ENCODE measurements at regions not wholly inside any gene's neighbourhood (a gene's known extent, or its start where the extent isn't known, plus 50 kb on each side); places are given as distances from the start of the nearest gene placed in this dataset.

DNA sequence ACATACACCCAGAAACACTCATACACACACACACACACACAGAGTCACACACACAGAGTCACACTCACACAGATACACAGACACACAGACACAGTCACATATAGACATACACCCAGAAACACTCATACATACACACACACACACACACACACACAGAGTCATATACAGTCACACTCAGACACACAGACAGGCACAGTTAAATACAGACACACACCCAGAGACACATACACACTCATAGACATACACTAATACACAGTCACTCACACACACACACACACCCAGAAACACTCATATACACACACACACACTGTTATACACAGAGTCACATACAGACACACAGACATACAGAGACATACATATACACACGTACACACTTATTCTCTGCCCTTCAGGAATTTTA is 250.9 kb downstream of the QKI start:
- H3K9ac ChIP-seq (ENCODE audit: low read depth in 1 of 2, low read length in 2 of 2): no peak overlapping the region
- H3K27ac ChIP-seq (ENCODE audit: low read depth, low read length): no peak overlapping the region
- H3K9me3 ChIP-seq (ENCODE audit: control insufficient read depth in 1 of 2, low read length in 2 of 2): peaks cover 6 to 7% of the 10 kb centered on the region in 2 donors
- no peaks in the 10 kb centered on the region for H3K4me1 ChIP-seq (ENCODE audit: control insufficient read depth in 1 of 2, insufficient read depth in 2 of 2, low read length in 2 of 2)
- no peaks in the 10 kb centered on the region for H3K36me3 ChIP-seq (ENCODE audit: control insufficient read depth in 1 of 2, insufficient read depth in 2 of 2, low read length in 2 of 2)
- H3K27me3 ChIP-seq (ENCODE audit: control insufficient read depth in 1 of 2, insufficient read depth in 2 of 2, low read length in 2 of 2): no peaks in the 10 kb centered on the region
- no peak overlapping the region for H3K4me3 ChIP-seq (ENCODE audit: low read depth in 1 of 2, low read length in 2 of 2)

DNA sequence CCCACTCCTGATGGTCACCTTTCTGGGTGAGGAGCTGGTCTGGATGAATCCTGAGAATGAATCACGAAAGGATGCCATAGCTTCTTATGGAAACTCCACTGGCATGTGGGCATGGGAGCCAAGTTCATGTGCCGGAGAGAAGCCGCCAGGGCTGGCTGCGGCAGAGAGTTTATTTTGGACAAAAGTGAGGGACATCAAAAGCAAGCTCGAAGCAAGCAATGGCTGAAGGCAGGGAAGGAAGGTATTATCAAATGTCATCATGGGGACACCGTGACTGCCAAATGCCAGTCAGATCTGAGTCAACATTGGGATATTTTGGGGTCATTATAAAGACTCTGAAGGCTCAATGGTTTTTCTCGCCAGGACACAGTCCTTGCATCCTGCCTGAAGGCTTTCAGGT is 249.1 kb downstream of the QKI start:
- Histone ChIP-seq H3K9me3 (ENCODE audit: control insufficient read depth in 1 of 2, low read length in 2 of 2) (peaks cover 6 to 7% of the 10 kb centered on the region in 2 donors), H3K9ac (ENCODE audit: low read depth in 1 of 2, low read length in 2 of 2) (no peak overlapping the region), H3K27me3 (ENCODE audit: control insufficient read depth in 1 of 2, insufficient read depth in 2 of 2, low read length in 2 of 2) (no peaks in the 10 kb centered on the region), H3K4me3 (ENCODE audit: low read depth in 1 of 2, low read length in 2 of 2) (no peak overlapping the region), H3K27ac (ENCODE audit: low read depth, low read length) (no peak overlapping the region), H3K4me1 (ENCODE audit: control insufficient read depth in 1 of 2, insufficient read depth in 2 of 2, low read length in 2 of 2) (no peaks in the 10 kb centered on the region), H3K36me3 (ENCODE audit: control insufficient read depth in 1 of 2, insufficient read depth in 2 of 2, low read length in 2 of 2) (no peaks in the 10 kb centered on the region)

DNA sequence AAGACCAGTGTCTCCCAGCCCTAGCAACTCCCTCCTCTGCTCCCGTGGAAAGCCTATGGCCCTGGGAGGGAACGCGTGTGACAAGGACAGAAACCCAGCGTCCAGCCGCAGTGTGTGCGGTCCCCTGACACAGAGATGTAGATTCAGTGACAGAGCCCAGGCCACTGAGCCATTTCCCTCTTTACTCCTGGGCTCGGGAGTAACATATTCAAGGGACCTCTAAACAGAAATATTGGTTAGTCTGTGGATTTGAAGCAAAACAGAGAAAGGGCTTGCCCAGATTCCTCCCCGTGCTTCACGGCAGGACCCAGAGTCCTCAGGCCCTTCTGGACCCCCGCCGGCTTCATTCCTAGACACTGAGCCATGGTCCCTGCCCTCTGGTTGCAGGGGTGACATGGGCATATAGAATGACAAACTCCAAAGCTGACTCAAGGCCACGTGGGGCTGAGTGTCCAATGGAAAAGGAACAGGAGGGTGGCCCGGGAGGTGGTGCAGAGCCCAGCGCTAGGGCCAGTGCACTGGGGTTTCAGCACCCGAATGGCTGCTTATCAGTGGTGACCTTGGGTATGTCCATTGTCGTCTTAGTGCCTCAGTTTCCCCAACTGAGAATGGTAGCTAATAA is 248.2 kb downstream of the QKI start:
- H3K27me3 ChIP-seq (ENCODE audit: control insufficient read depth in 1 of 2, insufficient read depth in 2 of 2, low read length in 2 of 2): no peaks in the 10 kb centered on the region
- H3K27ac ChIP-seq (ENCODE audit: low read depth, low read length): no peak overlapping the region
- H3K9ac ChIP-seq (ENCODE audit: low read depth in 1 of 2, low read length in 2 of 2): no peak overlapping the region
- no peaks in the 10 kb centered on the region for H3K36me3 ChIP-seq (ENCODE audit: control insufficient read depth in 1 of 2, insufficient read depth in 2 of 2, low read length in 2 of 2)
- no peak overlapping the region for H3K4me3 ChIP-seq (ENCODE audit: low read depth in 1 of 2, low read length in 2 of 2)
- H3K4me1 ChIP-seq (ENCODE audit: control insufficient read depth in 1 of 2, insufficient read depth in 2 of 2, low read length in 2 of 2): no peaks in the 10 kb centered on the region
- peaks cover 6 to 7% of the 10 kb centered on the region in 2 donors for H3K9me3 ChIP-seq (ENCODE audit: control insufficient read depth in 1 of 2, low read length in 2 of 2)

DNA sequence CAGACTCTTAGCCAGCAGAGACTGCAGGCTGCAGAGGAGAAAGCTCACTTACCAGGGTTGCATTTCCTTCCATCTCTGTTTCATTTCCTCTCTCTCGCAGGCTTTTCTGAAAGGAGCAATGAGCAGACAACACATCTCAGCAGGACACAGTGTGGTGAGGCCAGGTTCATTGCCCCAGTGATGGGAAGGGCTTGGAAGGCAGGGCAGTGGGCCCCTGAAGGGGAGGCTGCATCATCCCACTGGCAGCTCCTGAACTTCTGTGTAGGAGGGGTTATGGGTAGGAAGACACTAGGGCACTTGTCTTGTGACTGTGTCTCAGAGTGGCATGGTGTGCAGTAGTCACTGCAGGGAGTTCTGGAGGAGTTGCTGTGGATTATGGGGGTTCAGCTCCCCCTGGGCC is 246.8 kb downstream of the QKI start:
- Histone ChIP-seq H3K9me3 (ENCODE audit: control insufficient read depth in 1 of 2, low read length in 2 of 2) (peaks cover 0 to 3% of the 10 kb centered on the region in 2 donors), H3K4me1 (ENCODE audit: control insufficient read depth in 1 of 2, insufficient read depth in 2 of 2, low read length in 2 of 2) (no peaks in the 10 kb centered on the region), H3K27me3 (ENCODE audit: control insufficient read depth in 1 of 2, insufficient read depth in 2 of 2, low read length in 2 of 2) (no peaks in the 10 kb centered on the region), H3K4me3 (ENCODE audit: low read depth in 1 of 2, low read length in 2 of 2) (no peak overlapping the region), H3K36me3 (ENCODE audit: control insufficient read depth in 1 of 2, insufficient read depth in 2 of 2, low read length in 2 of 2) (no peaks in the 10 kb centered on the region), H3K27ac (ENCODE audit: low read depth, low read length) (no peak overlapping the region), H3K9ac (ENCODE audit: low read depth in 1 of 2, low read length in 2 of 2) (no peak overlapping the region)

DNA sequence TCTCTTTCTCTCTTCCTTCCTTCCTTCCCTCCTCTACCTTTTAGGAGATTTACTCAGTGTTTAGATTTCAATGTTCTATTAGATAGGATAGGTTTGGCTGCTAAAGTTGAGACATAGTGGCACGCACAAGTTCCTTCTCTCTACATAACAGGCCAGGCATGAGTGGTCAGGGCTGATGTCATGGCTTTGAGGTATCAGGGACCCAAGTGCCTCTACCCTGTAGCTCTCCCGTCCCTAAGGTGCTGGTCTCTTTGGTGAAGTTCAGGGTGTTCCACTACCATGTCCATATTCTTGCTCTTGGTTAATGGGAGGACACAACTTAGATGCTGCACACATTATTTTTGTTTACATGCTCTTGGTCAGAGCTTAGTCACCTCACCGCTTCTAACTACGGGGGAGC is 245.3 kb downstream of the QKI start:
- Histone ChIP-seq H3K27me3 (ENCODE audit: control insufficient read depth in 1 of 2, insufficient read depth in 2 of 2, low read length in 2 of 2) (no peaks in the 10 kb centered on the region), H3K4me1 (ENCODE audit: control insufficient read depth in 1 of 2, insufficient read depth in 2 of 2, low read length in 2 of 2) (no peaks in the 10 kb centered on the region), H3K27ac (ENCODE audit: low read depth, low read length) (no peak overlapping the region), H3K36me3 (ENCODE audit: control insufficient read depth in 1 of 2, insufficient read depth in 2 of 2, low read length in 2 of 2) (no peaks in the 10 kb centered on the region), H3K4me3 (ENCODE audit: low read depth in 1 of 2, low read length in 2 of 2) (no peak overlapping the region), H3K9me3 (ENCODE audit: control insufficient read depth in 1 of 2, low read length in 2 of 2) (peaks cover 0 to 8% of the 10 kb centered on the region in 2 donors), H3K9ac (ENCODE audit: low read depth in 1 of 2, low read length in 2 of 2) (no peak overlapping the region)

DNA sequence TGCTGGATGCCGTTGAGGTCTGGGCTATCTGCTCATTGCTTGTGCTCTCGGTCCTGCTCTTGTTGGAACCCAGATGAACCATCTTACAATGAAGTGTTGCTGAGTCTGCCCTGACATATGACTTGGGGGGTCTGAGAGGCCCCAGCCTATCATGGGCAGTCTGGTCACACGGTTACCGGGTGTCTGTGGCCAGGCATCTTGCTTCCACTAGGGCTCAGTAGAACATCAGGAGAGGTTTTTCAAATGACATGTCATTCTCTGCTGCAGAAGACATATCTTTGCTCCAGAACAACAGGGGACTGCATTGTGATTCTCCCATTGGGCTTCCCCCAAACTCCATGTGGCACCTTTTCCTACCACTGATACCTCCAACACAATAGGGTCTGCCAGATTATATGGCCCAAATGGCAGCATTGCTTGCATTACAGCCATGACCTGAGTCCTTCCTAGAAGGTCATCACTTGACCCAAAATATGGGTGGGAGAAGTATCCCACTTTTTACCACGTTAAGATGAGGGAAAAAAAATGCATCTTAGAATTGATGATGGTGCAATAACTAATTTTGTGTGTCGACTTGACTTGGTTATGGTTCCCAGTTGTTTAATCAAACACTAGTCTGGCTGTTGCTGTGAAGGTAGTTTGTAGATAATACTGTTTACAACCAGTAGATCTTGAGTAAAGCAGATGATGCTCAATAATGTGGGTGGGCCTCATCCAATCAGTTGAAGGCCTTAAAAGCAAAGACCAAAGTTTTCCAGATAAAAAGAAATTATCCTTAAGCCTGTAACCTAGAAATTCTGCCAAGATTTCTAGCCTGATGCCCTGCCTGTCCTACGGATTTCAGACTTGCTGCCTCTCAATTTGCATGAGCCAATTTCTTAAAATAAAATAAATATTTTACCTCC is 241.0 kb downstream of the QKI start:
- no peaks in the 10 kb centered on the region for H3K4me1 ChIP-seq (ENCODE audit: control insufficient read depth in 1 of 2, insufficient read depth in 2 of 2, low read length in 2 of 2)
- no peak overlapping the region for H3K9ac ChIP-seq (ENCODE audit: low read depth in 1 of 2, low read length in 2 of 2)
- H3K36me3 ChIP-seq (ENCODE audit: control insufficient read depth in 1 of 2, insufficient read depth in 2 of 2, low read length in 2 of 2): no peaks in the 10 kb centered on the region
- H3K27me3 ChIP-seq (ENCODE audit: control insufficient read depth in 1 of 2, insufficient read depth in 2 of 2, low read length in 2 of 2): no peaks in the 10 kb centered on the region
- H3K9me3 ChIP-seq (ENCODE audit: control insufficient read depth in 1 of 2, low read length in 2 of 2): peaks cover 0 to 5% of the 10 kb centered on the region in 2 donors
- H3K27ac ChIP-seq (ENCODE audit: low read depth, low read length): no peak overlapping the region
- H3K4me3 ChIP-seq (ENCODE audit: low read depth in 1 of 2, low read length in 2 of 2): no peak overlapping the region

DNA sequence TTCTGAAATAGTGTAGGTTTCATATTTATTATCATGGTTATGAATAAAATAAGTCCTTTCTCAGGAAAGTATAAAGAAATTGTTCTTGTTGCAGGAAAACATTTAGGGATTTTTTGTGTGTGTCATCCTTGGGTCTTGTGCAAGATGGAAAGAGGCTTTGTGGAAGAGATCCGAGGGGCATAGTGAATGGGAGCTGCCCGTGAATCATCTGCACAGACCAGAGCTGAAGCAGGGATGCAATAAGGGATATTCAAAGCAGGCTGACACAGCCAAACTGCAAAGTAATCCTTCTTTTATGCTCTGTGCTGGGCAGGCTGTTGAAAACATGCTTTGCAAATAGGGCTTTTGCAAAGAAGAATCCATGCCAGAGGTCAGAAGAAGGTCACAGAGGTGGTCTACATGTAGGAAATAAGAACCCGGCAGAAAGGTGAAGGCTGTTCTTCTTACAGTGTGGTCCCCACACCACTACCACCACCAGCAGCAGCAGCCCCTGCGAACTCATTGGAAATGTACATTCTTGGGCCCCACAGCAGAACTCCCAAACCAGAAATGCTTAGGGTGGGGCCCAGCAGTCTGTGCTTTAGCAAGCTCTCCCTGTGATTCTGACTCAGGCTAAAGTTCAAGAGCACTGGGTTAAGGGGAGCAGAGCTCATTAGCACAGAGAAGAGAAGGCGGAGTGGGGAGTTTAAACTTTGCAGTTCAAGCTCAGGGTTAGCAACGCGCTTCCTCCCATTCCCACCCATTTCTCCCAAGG is 237.6 kb downstream of the QKI start:
- Histone ChIP-seq H3K27ac (ENCODE audit: low read depth, low read length) (no peak overlapping the region), H3K9ac (ENCODE audit: low read depth in 1 of 2, low read length in 2 of 2) (no peak overlapping the region), H3K27me3 (ENCODE audit: control insufficient read depth in 1 of 2, insufficient read depth in 2 of 2, low read length in 2 of 2) (no peaks in the 10 kb centered on the region), H3K4me3 (ENCODE audit: low read depth in 1 of 2, low read length in 2 of 2) (no peak overlapping the region), H3K36me3 (ENCODE audit: control insufficient read depth in 1 of 2, insufficient read depth in 2 of 2, low read length in 2 of 2) (no peaks in the 10 kb centered on the region), H3K9me3 (ENCODE audit: control insufficient read depth in 1 of 2, low read length in 2 of 2) (peaks cover 0 to 8% of the 10 kb centered on the region in 2 donors), H3K4me1 (ENCODE audit: control insufficient read depth in 1 of 2, insufficient read depth in 2 of 2, low read length in 2 of 2) (no peaks in the 10 kb centered on the region)

DNA sequence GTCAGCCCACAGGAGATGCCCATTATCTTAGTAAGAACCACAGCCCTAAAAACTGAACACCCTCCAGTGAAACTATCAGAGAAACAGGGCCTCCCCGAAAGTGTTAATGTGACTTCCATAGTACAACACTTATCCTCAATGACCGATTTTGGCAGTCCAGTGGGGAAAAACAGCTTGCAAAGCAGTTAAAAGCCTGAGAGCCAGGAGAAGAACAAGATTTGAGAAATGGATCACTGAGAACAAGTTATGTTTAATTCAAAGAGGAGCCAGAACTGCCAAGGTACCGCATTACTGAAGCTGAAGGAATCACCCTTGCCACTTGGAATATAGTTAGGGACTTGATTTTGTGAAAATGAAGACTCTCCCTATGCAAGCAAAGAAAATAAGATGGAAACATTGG is 236.9 kb downstream of the QKI start:
- H3K9me3 ChIP-seq (ENCODE audit: control insufficient read depth in 1 of 2, low read length in 2 of 2): peaks cover 0 to 8% of the 10 kb centered on the region in 2 donors
- no peak overlapping the region for H3K27ac ChIP-seq (ENCODE audit: low read depth, low read length)
- H3K9ac ChIP-seq (ENCODE audit: low read depth in 1 of 2, low read length in 2 of 2): no peak overlapping the region
- no peaks in the 10 kb centered on the region for H3K4me1 ChIP-seq (ENCODE audit: control insufficient read depth in 1 of 2, insufficient read depth in 2 of 2, low read length in 2 of 2)
- no peaks in the 10 kb centered on the region for H3K36me3 ChIP-seq (ENCODE audit: control insufficient read depth in 1 of 2, insufficient read depth in 2 of 2, low read length in 2 of 2)
- H3K27me3 ChIP-seq (ENCODE audit: control insufficient read depth in 1 of 2, insufficient read depth in 2 of 2, low read length in 2 of 2): no peaks in the 10 kb centered on the region
- no peak overlapping the region for H3K4me3 ChIP-seq (ENCODE audit: low read depth in 1 of 2, low read length in 2 of 2)

DNA sequence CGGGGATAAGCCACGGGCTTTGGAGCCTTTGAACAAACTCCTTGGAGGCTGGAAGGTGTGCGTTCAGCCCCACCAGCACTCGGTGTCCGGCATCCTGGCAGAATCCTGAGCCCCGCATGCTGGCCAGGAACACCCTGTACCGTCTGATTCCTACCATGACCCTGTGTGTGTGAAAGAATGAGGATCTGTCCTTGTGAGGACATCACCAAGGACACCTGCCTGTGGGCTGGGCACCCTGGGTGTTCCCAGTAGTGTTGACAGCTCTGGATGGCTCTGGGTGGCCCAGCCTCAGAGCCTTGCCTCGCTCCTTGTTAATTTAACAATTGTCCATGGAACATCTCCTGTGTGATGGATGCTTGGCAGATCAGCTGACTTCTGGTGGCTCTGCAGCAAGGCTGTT is 234.3 kb downstream of the QKI start:
- Histone ChIP-seq H3K27me3 (ENCODE audit: control insufficient read depth in 1 of 2, insufficient read depth in 2 of 2, low read length in 2 of 2) (no peaks in the 10 kb centered on the region), H3K9me3 (ENCODE audit: control insufficient read depth in 1 of 2, low read length in 2 of 2) (peaks cover 0 to 4% of the 10 kb centered on the region in 2 donors), H3K9ac (ENCODE audit: low read depth in 1 of 2, low read length in 2 of 2) (no peak overlapping the region), H3K4me3 (ENCODE audit: low read depth in 1 of 2, low read length in 2 of 2) (no peak overlapping the region), H3K4me1 (ENCODE audit: control insufficient read depth in 1 of 2, insufficient read depth in 2 of 2, low read length in 2 of 2) (no peaks in the 10 kb centered on the region), H3K36me3 (ENCODE audit: control insufficient read depth in 1 of 2, insufficient read depth in 2 of 2, low read length in 2 of 2) (no peaks in the 10 kb centered on the region), H3K27ac (ENCODE audit: low read depth, low read length) (no peak overlapping the region)

DNA sequence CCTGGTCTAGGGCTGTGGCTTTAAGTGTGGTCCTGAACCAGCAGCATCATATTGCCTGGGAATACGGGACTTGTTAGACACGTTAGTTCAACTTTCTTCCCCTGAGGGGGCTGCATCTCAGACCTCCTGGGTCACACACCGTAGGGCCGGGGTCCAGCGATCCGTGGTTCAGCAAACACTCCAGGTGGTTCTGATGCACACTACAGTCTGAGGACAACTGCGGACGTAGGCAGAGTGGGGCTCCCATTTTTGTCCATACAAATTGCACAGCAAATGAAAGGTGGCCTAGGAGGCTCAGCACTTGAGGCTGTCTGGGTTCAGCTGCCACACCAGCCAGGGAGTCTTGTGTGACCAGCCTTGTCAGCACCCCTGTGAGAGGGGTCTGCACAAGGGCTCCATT is 233.1 kb downstream of the QKI start:
- peaks cover 0 to 4% of the 10 kb centered on the region in 2 donors for H3K9me3 ChIP-seq (ENCODE audit: control insufficient read depth in 1 of 2, low read length in 2 of 2)
- no peaks in the 10 kb centered on the region for H3K27me3 ChIP-seq (ENCODE audit: control insufficient read depth in 1 of 2, insufficient read depth in 2 of 2, low read length in 2 of 2)
- H3K9ac ChIP-seq (ENCODE audit: low read depth in 1 of 2, low read length in 2 of 2): no peak overlapping the region
- H3K27ac ChIP-seq (ENCODE audit: low read depth, low read length): no peak overlapping the region
- H3K4me3 ChIP-seq (ENCODE audit: low read depth in 1 of 2, low read length in 2 of 2): no peak overlapping the region
- no peaks in the 10 kb centered on the region for H3K4me1 ChIP-seq (ENCODE audit: control insufficient read depth in 1 of 2, insufficient read depth in 2 of 2, low read length in 2 of 2)
- no peaks in the 10 kb centered on the region for H3K36me3 ChIP-seq (ENCODE audit: control insufficient read depth in 1 of 2, insufficient read depth in 2 of 2, low read length in 2 of 2)
